Fibroblast of mammary gland (primary cell): ENCODE measurements at regions not wholly inside any gene's neighbourhood (a gene's known extent, or its start where the extent isn't known, plus 50 kb on each side); places are given as distances from the start of the nearest gene placed in this dataset.
A peak's percentile ranks its signal among the peaks of the same experiment; 100 is the strongest.

ENCODE experiments used
- DNase-seq: peaks from one replicate; pipeline ENCODE4 v3.0.0-alpha.2; 2010; ENCODE audit warnings: low read depth
- H3K4me3 ChIP-seq: 2 replicates; pipeline ENCODE4 v1.5.1; 2011; ENCODE audit warnings: low read depth, mild to moderate bottlenecking, low read length, moderate library complexity; ENCODE audit not compliant: control insufficient read depth
- CTCF ChIP-seq: conservative IDR thresholded peaks from 2 replicates; pipeline ENCODE4 v1.5.1; 2011; ENCODE audit warnings: low read depth, low read length, inconsistent platforms; ENCODE audit not compliant: control insufficient read depth, insufficient read depth

GRCh38 chr14:85454226-85454813 is 75.6 kb upstream of the FLRT2 start:
- H3K4me3 ChIP-seq: no peak overlapping the region
- no peak for DNase-seq
- TF ChIP-seq CTCF: no peak

GRCh38 chr14:85459361-85460000 is 70.5 kb upstream of the FLRT2 start:
- no peak for TF ChIP-seq CTCF
- no peak for DNase-seq
- no peak overlapping the region for H3K4me3 ChIP-seq

- H3K4me3 ChIP-seq: no peak overlapping the region
- no peak for TF ChIP-seq CTCF
- no peak for DNase-seq
Observed at GRCh38 chr14:85461432-85462133, 68.4 kb upstream of the FLRT2 start.

- no peak for TF ChIP-seq CTCF
- no peak overlapping the region for H3K4me3 ChIP-seq
- DNase-seq: no peak
Observed at GRCh38 chr14:85463512-85463911, 66.4 kb upstream of the FLRT2 start.

GRCh38 chr14:85464135-85464895 is 65.6 kb upstream of the FLRT2 start:
- no peak overlapping the region for H3K4me3 ChIP-seq
- TF ChIP-seq CTCF: no peak
- no peak for DNase-seq

GRCh38 chr14:85466678-85467077 is 63.3 kb upstream of the FLRT2 start:
- peak; percentile 41 for DNase-seq
- no peak overlapping the region for H3K4me3 ChIP-seq
- no peak for TF ChIP-seq CTCF
